GM12891 (cell line): ENCODE measurements at regions not wholly inside any gene's neighbourhood (a gene's known extent, or its start where the extent isn't known, plus 50 kb on each side); places are given as distances from the start of the nearest gene placed in this dataset.

Source experiments
- POLR2A ChIP-seq: IDR thresholded peaks from 2 replicates; pipeline ENCODE4 v1.6.1; 2011; ENCODE audit warnings: low read depth, low read length, control low read depth
- POLR2AphosphoS5 ChIP-seq: IDR thresholded peaks from 2 replicates; pipeline ENCODE4 v1.6.1; 2011; ENCODE audit warnings: low read depth, low read length, control low read depth
- POU2F2 ChIP-seq: IDR thresholded peaks from 2 replicates; pipeline ENCODE4 v1.6.1; 2011; ENCODE audit warnings: low read depth, mild to moderate bottlenecking, control low read depth, low read length, moderate library complexity
- SPI1 ChIP-seq: IDR thresholded peaks from 2 replicates; pipeline ENCODE4 v1.6.1; 2011; ENCODE audit warnings: low read depth, low read length, control low read depth
- TAF1 ChIP-seq: IDR thresholded peaks from 2 replicates; pipeline ENCODE4 v1.6.1; 2011; ENCODE audit warnings: low read depth, low read length, control low read depth

DNA sequence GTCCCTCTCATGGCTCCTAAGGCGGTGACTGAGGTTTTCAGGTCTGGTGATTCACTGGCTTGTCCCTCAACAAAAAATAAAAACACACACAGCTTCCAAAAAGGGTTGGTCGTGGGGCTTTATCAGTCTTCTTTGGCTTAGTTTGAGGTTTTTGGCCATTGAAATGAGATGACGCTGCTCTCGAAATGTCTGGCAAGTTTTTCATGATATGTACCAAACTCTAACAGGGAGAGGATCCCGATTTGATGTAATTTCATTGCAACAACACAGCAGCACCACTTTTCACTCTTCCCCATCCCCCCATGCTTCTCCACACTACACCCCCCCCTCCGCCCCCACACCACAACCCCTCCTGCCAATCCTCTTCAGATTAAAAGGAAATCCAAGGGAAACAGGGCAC, 187.1 kb upstream of the NFIA start:
- TF ChIP-seq TAF1 (no peak), POLR2AphosphoS5 (no peak), POLR2A (no peak), POU2F2 (no peak), SPI1 (no peak)
